Stomach (tissue), 8 donors: ENCODE measurements at regions not wholly inside any gene's neighbourhood (a gene's known extent, or its start where the extent isn't known, plus 50 kb on each side); places are given as distances from the start of the nearest gene placed in this dataset.

Experiments used
- DNase-seq, 2 donors: peaks; one replicate each; pipeline versions ENCODE4 v3.0.0 to v3.0.0-alpha.2; 2013 to 2019
- H3K27ac ChIP-seq, 5 donors: fragments of 200-600 bp in 4 of 5; sonication (generic) in 4 of 5; one replicate each; pipeline ENCODE4 v1.5.1; 2013 to 2019; ENCODE audit warnings: mild to moderate bottlenecking in 1 of 5, moderate library complexity in 1 of 5
- H3K27me3 ChIP-seq, 3 donors: fragments of 200-600 bp; sonication (generic); one replicate each; pipeline ENCODE4 v1.5.1; 2017 to 2019; ENCODE audit warnings: mixed run types in 1 of 3
- H3K36me3 ChIP-seq, 4 donors: fragments of 200-600 bp; sonication (generic); 1 replicate in 3 of 4; 2 replicates in 1 of 4; pipeline ENCODE4 v1.5.1; 2016 to 2019
- H3K4me1 ChIP-seq, 4 donors: fragments of 200-600 bp; sonication (generic); one replicate each; pipeline ENCODE4 v1.5.1; 2016 to 2019
- H3K4me3 ChIP-seq, 4 donors: fragments of 200-600 bp; sonication (generic) in 3 of 4; one replicate each; pipeline ENCODE4 v1.5.1; 2016 to 2019; ENCODE audit warnings: mild to moderate bottlenecking in 1 of 4
- H3K9me3 ChIP-seq, 4 donors: fragments of 200-600 bp; sonication (generic); one replicate each; pipeline ENCODE4 v1.5.1; 2016 to 2019
- CTCF ChIP-seq, 7 experiments: fragments of 450-650 bp in 4 of 7; fragments of 200-600 bp in 3 of 7; sonication (generic) in 3 of 7; IDR thresholded peaks; one replicate each; pipeline ENCODE4 v1.5.1; 2016 to 2019; ENCODE audit warnings: antibody characterized with exemption in 7 of 7, control low read depth in 2 of 7, mild to moderate bottlenecking in 1 of 7
- EP300 ChIP-seq: sonication (generic); formaldehyde crosslinking; IDR thresholded peaks from one replicate; pipeline ENCODE4 v1.6.1; 2017; ENCODE audit warnings: antibody characterized with exemption
- POLR2A ChIP-seq, 4 donors: fragments of 450-650 bp; IDR thresholded peaks; one replicate each; pipeline ENCODE4 v1.6.1; 2016; ENCODE audit warnings: antibody characterized with exemption in 4 of 4, control low read depth in 2 of 4, mild to moderate bottlenecking in 1 of 4, moderate library complexity in 1 of 4
- POLR2AphosphoS5 ChIP-seq, 3 donors: sonication (generic); formaldehyde crosslinking; IDR thresholded peaks; one replicate each; pipeline ENCODE4 v1.6.1; 2016; ENCODE audit warnings: antibody characterized with exemption in 3 of 3
- WGBS, 5 donors: extraction: QIAGEN DNeasy Blood & Tissue Kit in 3 of 5; methylation state at CpG; one replicate each; pipeline versions ENCODE4 v1.1.5 to v1.1.7; 2013 to 2018; 5-methylcytosine and 5-hydroxymethylcytosine counted together
- intact Hi-C: fragments of 100-400 bp; cut with DNase I; formaldehyde crosslinking; loops from one replicate; pipeline ENCODE4 v1.15.1; 2023; ENCODE audit warnings: low total_unique reads
- donor health status: healthy with polysubstance abuse.
- donor health status: Bipolar disorder and iron deficiency.
- donor health status: healthy.

DNA sequence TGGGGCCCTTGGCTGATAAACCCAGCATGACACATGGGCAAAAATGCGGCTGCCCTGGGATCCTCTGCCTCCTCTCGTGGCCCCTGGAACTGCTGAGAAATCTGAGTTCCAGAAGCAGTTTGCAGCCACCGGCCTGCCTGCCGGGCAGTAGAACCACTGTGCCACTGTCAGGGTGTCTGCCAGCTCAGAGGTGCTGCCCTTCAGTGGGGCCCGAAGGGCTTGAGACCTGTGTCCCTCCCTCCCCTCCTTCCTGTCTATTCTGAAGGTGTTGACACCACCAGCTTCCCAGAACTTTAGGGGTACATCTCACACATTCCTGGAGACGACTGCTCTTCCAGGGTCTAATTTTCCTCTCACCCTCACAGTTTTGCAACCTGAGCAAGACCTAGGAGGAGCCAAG is 88.2 kb upstream of the POMGNT2 start:
- Histone ChIP-seq H3K4me3 (no peak overlapping the region), H3K4me1 (no peaks in the 10 kb centered on the region), H3K36me3 (no peaks in the 10 kb centered on the region), H3K9me3 (no peaks in the 10 kb centered on the region), H3K27ac (peak overlapping the region in 1 of 5 donors; percentile 6), H3K27me3 (no peaks in the 10 kb centered on the region)
- no peak for TF ChIP-seq EP300
- no peak for TF ChIP-seq CTCF (IDR thresholded peaks at IDR 0.05)
- no peak for TF ChIP-seq POLR2AphosphoS5 (IDR thresholded peaks at IDR 0.05)
- TF ChIP-seq POLR2A (IDR thresholded peaks at IDR 0.05), result no peak
- WGBS, 5 donors, result 74 to 83% (median 77%) methylated on average over 6 of the region's 6 CpGs
- intact Hi-C loops, result no loop called here
- DNase-seq, result no peak

- no peaks in the 10 kb centered on the region for H3K27me3 ChIP-seq
- H3K27ac ChIP-seq, result no peak overlapping the region
- no peaks in the 10 kb centered on the region for H3K9me3 ChIP-seq
- no peaks in the 10 kb centered on the region for H3K36me3 ChIP-seq
- TF ChIP-seq CTCF (IDR thresholded peaks at IDR 0.05), result no peak
- TF ChIP-seq POLR2AphosphoS5 (IDR thresholded peaks at IDR 0.05), result no peak
- TF ChIP-seq POLR2A (IDR thresholded peaks at IDR 0.05), result no peak
- TF ChIP-seq EP300, result no peak
- H3K4me1 ChIP-seq, result no peaks in the 10 kb centered on the region
- no peak overlapping the region for H3K4me3 ChIP-seq
- intact Hi-C loops, result no loop called here
- WGBS, 5 donors, result 24 to 49% (median 35%) methylated on average over 2 of the region's 2 CpGs
- DNase-seq, result no peak
Observed at GRCh38 chr3:43192028-43192427, 86.1 kb upstream of the POMGNT2 start.

GRCh38 chr3:43191116-43191515 is 85.2 kb upstream of the POMGNT2 start:
- no peaks in the 10 kb centered on the region for H3K4me1 ChIP-seq
- intact Hi-C loops, result no loop called here
- no peak overlapping the region for H3K4me3 ChIP-seq
- H3K9me3 ChIP-seq, result no peaks in the 10 kb centered on the region
- no peaks in the 10 kb centered on the region for H3K36me3 ChIP-seq
- no peaks in the 10 kb centered on the region for H3K27me3 ChIP-seq
- TF ChIP-seq CTCF (IDR thresholded peaks at IDR 0.05) (no peak), EP300 (no peak), POLR2A (IDR thresholded peaks at IDR 0.05) (no peak), POLR2AphosphoS5 (IDR thresholded peaks at IDR 0.05) (no peak)
- WGBS, 5 donors, result 81 to 85% (median 83%) methylated on average over 6 of the region's 6 CpGs
- no peak overlapping the region for H3K27ac ChIP-seq
- no peak for DNase-seq

- Histone ChIP-seq H3K4me3 (no peak overlapping the region), H3K4me1 (no peaks in the 10 kb centered on the region), H3K9me3 (no peaks in the 10 kb centered on the region), H3K36me3 (no peaks in the 10 kb centered on the region), H3K27ac (no peak overlapping the region), H3K27me3 (no peaks in the 10 kb centered on the region)
- intact Hi-C loops, result no loop called here
- no peak for TF ChIP-seq POLR2AphosphoS5 (IDR thresholded peaks at IDR 0.05)
- 59 to 78% (median 70%) methylated on average over 5 of the region's 5 CpGs for WGBS, 5 donors
- no peak for DNase-seq
Observed at GRCh38 chr3:43190670-43191069, 84.8 kb upstream of the POMGNT2 start.

DNA sequence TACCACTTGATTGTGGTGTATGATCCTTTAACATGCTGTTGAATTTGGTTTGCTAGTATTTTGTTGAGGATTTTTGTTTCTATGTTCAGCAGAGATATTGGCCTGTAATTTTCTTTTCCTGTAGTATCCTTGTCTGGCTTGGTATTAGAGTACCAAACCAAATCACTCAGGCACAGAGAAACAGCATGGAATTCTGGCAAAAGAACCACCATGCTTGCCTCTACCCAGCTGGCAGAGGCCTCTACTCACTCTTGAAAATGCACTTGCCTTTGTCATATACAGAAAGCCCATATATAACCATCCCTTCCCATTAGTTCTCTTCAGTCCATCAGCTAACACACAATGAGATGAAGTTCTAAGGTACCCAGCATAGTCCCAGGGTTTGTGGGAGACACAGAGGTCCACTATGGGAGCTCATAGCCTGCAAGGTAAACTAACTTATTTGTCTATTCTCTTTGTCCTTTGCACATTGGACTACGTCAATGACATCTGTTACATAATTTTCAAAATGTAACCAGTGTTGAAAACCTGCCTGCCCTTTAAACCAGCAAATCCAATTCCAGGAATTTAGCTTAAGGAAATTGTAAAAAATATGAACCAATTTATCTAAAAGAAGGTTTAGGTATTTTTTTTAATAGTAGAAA is 82.1 kb upstream of the POMGNT2 start:
- Histone ChIP-seq H3K9me3 (no peaks in the 10 kb centered on the region), H3K36me3 (no peaks in the 10 kb centered on the region), H3K4me3 (no peak overlapping the region), H3K27ac (no peak overlapping the region), H3K27me3 (no peaks in the 10 kb centered on the region), H3K4me1 (no peaks in the 10 kb centered on the region)
- no peak for TF ChIP-seq CTCF (IDR thresholded peaks at IDR 0.05)
- TF ChIP-seq POLR2A (IDR thresholded peaks at IDR 0.05), result no peak
- TF ChIP-seq EP300, result no peak
- TF ChIP-seq POLR2AphosphoS5 (IDR thresholded peaks at IDR 0.05), result no peak
- DNase-seq, result no peak
- intact Hi-C loops, result no loop called here
- 73 to 89% (median 80%) methylated on average over 1 of the region's 1 CpG for WGBS, 5 donors
